ENCODE measurements at regions not wholly inside any gene's neighbourhood (a gene's known extent, or its start where the extent isn't known, plus 50 kb on each side); places are given as distances from the start of the nearest gene placed in this dataset.
"Not testable (repeated sequence)": the region's sequence is repeated elsewhere in the genome, so short reads cannot be mapped to it uniquely, and the experiment has no call there.

DNA sequence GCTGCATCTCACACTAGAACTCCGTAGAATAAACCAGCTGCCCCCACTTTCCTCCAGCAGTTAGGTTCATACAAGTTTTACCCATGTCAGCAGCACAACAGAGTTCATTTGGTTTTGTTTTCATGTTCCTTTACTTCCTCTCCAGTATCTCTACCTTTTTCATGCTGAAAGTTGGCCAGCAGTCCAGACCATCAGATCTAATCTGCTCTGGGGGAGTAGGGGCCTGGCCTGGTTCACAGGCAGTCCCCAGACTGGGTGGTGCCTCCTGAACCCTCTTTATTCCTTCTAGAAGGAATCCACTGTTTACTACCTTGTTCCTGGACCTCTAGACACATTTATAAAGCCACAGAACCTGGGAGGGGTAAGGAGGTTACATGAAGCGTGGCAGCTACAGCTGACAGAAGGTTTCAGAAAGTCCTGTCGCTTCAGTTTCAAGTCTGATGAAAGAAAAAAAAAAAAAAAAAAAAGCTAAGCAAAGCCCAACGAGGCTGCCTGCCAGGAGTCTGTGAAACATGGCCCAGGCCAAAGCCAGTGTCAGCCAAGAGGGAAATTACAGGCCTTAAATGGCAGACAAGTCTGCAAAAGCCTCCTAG lies 184.6 kb upstream of the JUN start:
- Histone ChIP-seq H3K4me3 (ENCODE audit: low read length, poor library complexity, severe bottlenecking) (no peak overlapping the region), H3K9me2 (replicated peaks; ENCODE audit: low read depth, low read length) (no peaks in the 10 kb centered on the region), H3K36me3 (ENCODE audit: insufficient read depth, low read length) (no peaks in the 10 kb centered on the region), H3K4me1 (ENCODE audit: insufficient read depth, low read length, poor library complexity, severe bottlenecking) (peaks cover 40% of the 10 kb centered on the region), H4K20me1 (ENCODE audit: insufficient read depth, low read length, poor library complexity, severe bottlenecking) (no peaks in the 10 kb centered on the region), H3K4me2 (ENCODE audit: low read depth, low read length, poor library complexity, severe bottlenecking) (peak overlapping the region; percentile 24), H3K9ac (ENCODE audit: low read depth, low read length, poor library complexity, severe bottlenecking) (peak overlapping the region; percentile 8), H3K79me2 (ENCODE audit: insufficient read depth, low read length) (no peaks in the 10 kb centered on the region), H3K9me3 (ENCODE audit: insufficient read depth, low read depth, low read length) (no peaks in the 10 kb centered on the region), H3K27me3 (ENCODE audit: insufficient read depth, low read length, poor library complexity, severe bottlenecking) (no peaks in the 10 kb centered on the region), H2AFZ (ENCODE audit: low read length) (peak overlapping the region; percentile 79), H3F3A (ENCODE audit: low read depth) (no peaks in the 10 kb centered on the region)
- TF ChIP-seq EZH2phosphoT487 (IDR thresholded peaks at IDR 0.05; ENCODE audit: borderline replicate concordance) = no peak
- TF ChIP-seq, protein P1, sequence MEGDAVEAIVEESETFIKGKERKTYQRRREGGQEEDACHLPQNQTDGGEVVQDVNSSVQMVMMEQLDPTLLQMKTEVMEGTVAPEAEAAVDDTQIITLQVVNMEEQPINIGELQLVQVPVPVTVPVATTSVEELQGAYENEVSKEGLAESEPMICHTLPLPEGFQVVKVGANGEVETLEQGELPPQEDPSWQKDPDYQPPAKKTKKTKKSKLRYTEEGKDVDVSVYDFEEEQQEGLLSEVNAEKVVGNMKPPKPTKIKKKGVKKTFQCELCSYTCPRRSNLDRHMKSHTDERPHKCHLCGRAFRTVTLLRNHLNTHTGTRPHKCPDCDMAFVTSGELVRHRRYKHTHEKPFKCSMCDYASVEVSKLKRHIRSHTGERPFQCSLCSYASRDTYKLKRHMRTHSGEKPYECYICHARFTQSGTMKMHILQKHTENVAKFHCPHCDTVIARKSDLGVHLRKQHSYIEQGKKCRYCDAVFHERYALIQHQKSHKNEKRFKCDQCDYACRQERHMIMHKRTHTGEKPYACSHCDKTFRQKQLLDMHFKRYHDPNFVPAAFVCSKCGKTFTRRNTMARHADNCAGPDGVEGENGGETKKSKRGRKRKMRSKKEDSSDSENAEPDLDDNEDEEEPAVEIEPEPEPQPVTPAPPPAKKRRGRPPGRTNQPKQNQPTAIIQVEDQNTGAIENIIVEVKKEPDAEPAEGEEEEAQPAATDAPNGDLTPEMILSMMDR (conservative IDR thresholded peaks at IDR 0.05; ENCODE audit: low read length) = no peak

DNA sequence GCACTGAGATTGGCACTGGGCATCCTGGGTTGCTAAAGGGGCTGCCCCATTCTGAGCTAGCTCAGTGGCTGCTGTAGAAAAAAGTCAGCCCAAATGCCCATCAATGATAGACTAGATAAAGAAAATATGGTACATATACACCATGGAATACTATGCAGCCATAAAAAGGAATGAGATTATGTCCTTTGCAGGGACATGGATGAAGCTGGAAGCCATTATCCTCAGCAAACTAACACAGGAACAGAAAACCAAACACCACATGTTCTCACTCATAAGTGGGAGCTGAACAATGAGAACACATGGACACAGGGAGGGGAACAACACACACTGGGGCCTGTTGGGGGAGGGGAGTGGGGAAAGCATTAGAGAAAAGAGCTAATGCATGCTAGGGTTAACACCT lies 185.3 kb upstream of the JUN start:
- not testable (repeated sequence) for H4K20me1 ChIP-seq (ENCODE audit: insufficient read depth, low read length, poor library complexity, severe bottlenecking); H3K27me3 ChIP-seq (ENCODE audit: insufficient read depth, low read length, poor library complexity, severe bottlenecking); H3K4me3 ChIP-seq (ENCODE audit: low read length, poor library complexity, severe bottlenecking); H3F3A ChIP-seq (ENCODE audit: low read depth); H3K4me2 ChIP-seq (ENCODE audit: low read depth, low read length, poor library complexity, severe bottlenecking); H3K9ac ChIP-seq (ENCODE audit: low read depth, low read length, poor library complexity, severe bottlenecking); H3K9me2 ChIP-seq (replicated peaks; ENCODE audit: low read depth, low read length); H3K9me3 ChIP-seq (ENCODE audit: insufficient read depth, low read depth, low read length); H3K36me3 ChIP-seq (ENCODE audit: insufficient read depth, low read length); H3K79me2 ChIP-seq (ENCODE audit: insufficient read depth, low read length); H2AFZ ChIP-seq (ENCODE audit: low read length)
- peaks cover 40% of the 10 kb centered on the region for H3K4me1 ChIP-seq (ENCODE audit: insufficient read depth, low read length, poor library complexity, severe bottlenecking)

DNA sequence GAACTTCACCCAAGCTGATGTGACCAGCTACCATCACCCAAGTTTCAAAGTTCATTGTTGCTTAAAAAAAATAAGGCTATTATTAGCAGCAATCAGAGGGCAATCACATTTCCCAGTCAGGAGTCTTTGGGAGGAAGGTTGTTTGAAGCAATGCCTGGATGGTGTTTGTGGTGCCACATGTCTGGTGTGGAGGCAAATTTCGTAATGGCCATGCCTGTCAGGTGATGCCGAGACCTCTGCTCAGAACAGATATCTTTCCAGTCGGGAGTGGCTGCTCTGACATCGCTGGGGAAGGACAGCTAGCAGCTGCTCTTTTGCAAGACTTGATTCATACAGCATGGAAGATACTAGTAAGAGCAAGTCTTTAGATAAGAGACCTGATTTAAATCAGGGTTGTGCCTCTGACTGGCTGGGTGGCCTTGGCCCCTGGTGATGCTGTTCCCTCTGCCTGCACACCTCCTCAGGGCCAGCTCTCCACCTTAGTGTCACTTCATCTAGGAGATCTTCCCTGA lies 187.8 kb upstream of the JUN start:
- no peaks in the 10 kb centered on the region for H3K9me2 ChIP-seq (replicated peaks; ENCODE audit: low read depth, low read length)
- H3K79me2 ChIP-seq (ENCODE audit: insufficient read depth, low read length) = no peaks in the 10 kb centered on the region
- H3K9me3 ChIP-seq (ENCODE audit: insufficient read depth, low read depth, low read length) = no peaks in the 10 kb centered on the region
- H3K4me3 ChIP-seq (ENCODE audit: low read length, poor library complexity, severe bottlenecking) = no peak overlapping the region
- H2AFZ ChIP-seq (ENCODE audit: low read length) = no peak overlapping the region
- peaks cover 20% of the 10 kb centered on the region for H3K4me1 ChIP-seq (ENCODE audit: insufficient read depth, low read length, poor library complexity, severe bottlenecking)
- no peak overlapping the region for H3K9ac ChIP-seq (ENCODE audit: low read depth, low read length, poor library complexity, severe bottlenecking)
- no peaks in the 10 kb centered on the region for H3K27me3 ChIP-seq (ENCODE audit: insufficient read depth, low read length, poor library complexity, severe bottlenecking)
- no peaks in the 10 kb centered on the region for H3K36me3 ChIP-seq (ENCODE audit: insufficient read depth, low read length)
- no peak overlapping the region for H3K4me2 ChIP-seq (ENCODE audit: low read depth, low read length, poor library complexity, severe bottlenecking)
- no peaks in the 10 kb centered on the region for H4K20me1 ChIP-seq (ENCODE audit: insufficient read depth, low read length, poor library complexity, severe bottlenecking)
- no peaks in the 10 kb centered on the region for H3F3A ChIP-seq (ENCODE audit: low read depth)
- TF ChIP-seq, protein P1 (conservative IDR thresholded peaks at IDR 0.05; ENCODE audit: low read length) = no peak
- no peak for TF ChIP-seq EZH2phosphoT487 (IDR thresholded peaks at IDR 0.05; ENCODE audit: borderline replicate concordance)

DNA sequence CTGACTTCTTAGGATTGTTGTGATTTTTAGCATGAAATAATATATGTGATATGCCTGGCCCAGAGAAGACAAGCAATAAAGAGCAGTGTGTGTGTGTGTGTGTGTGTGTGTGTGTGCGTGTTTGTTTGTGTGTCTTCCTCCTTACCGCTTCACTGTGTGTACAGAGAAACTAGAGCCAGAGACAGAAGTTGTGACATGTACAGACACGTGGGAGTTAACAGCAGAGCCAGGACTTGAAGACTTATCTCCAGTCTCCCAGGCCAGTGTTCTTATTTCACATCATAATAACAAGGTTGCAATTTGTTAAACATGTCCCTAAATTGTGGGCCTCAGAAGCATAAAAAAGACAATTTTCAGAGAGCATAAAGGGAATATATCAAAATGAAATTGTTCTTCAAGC lies 192.0 kb upstream of the JUN start:
- Histone ChIP-seq H3K4me3 (ENCODE audit: low read length, poor library complexity, severe bottlenecking) (no peak overlapping the region), H3F3A (ENCODE audit: low read depth) (no peaks in the 10 kb centered on the region), H3K9me3 (ENCODE audit: insufficient read depth, low read depth, low read length) (no peaks in the 10 kb centered on the region), H3K9ac (ENCODE audit: low read depth, low read length, poor library complexity, severe bottlenecking) (no peak overlapping the region), H3K4me2 (ENCODE audit: low read depth, low read length, poor library complexity, severe bottlenecking) (no peak overlapping the region), H3K79me2 (ENCODE audit: insufficient read depth, low read length) (no peaks in the 10 kb centered on the region), H4K20me1 (ENCODE audit: insufficient read depth, low read length, poor library complexity, severe bottlenecking) (no peaks in the 10 kb centered on the region), H3K27me3 (ENCODE audit: insufficient read depth, low read length, poor library complexity, severe bottlenecking) (no peaks in the 10 kb centered on the region), H3K36me3 (ENCODE audit: insufficient read depth, low read length) (no peaks in the 10 kb centered on the region), H3K4me1 (ENCODE audit: insufficient read depth, low read length, poor library complexity, severe bottlenecking) (peaks cover 18% of the 10 kb centered on the region), H3K9me2 (replicated peaks; ENCODE audit: low read depth, low read length) (no peaks in the 10 kb centered on the region), H2AFZ (ENCODE audit: low read length) (no peak overlapping the region)
- TF ChIP-seq, protein P1 (conservative IDR thresholded peaks at IDR 0.05; ENCODE audit: low read length) = no peak
- no peak for TF ChIP-seq EZH2phosphoT487 (IDR thresholded peaks at IDR 0.05; ENCODE audit: borderline replicate concordance)

All from Loucy (cell line).